ENCODE measurements at regions not wholly inside any gene's neighbourhood (a gene's known extent, or its start where the extent isn't known, plus 50 kb on each side); places are given as distances from the start of the nearest gene placed in this dataset.

DNA sequence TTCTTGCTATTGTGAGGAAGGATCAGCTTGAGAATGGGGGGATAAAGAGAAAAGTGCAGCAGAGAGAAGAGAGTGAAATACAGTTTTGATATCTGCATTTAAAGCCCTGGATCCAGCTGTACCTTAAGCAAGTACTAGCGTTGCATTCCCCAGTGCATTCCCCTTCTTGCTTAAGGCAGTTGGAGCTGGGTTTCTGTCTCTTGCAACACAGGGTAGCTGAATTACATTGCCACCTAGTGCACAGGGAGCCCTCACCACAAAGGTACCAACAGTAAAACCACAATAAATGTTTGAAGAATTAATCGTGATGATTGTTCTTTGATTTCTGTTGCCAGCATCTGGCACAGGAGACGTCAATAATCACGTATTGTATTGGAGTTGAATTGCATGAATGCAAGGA, 588.7 kb downstream of the RBFOX1 start:
- DNase-seq (ENCODE audit: low read depth in 1 of 2, low spot score in 1 of 2) (no peak), FAIRE-seq (no peak), ATAC-seq (no peak)
- TF ChIP-seq HDAC2 (IDR thresholded peaks at IDR 0.05) (no peak), RFX5 (IDR thresholded peaks at IDR 0.05) (no peak), RAD21 (conservative IDR thresholded peaks at IDR 0.05 in 1 of 2, IDR thresholded peaks at IDR 0.05 in 1 of 2) (no peak), BHLHE40 (IDR thresholded peaks at IDR 0.05; ENCODE audit: low read depth, low read length) (no peak), NFE2L2 (conservative IDR thresholded peaks at IDR 0.05; ENCODE audit: low read length) (no peak), SREBF2 (IDR thresholded peaks at IDR 0.05) (no peak), CHD4 (IDR thresholded peaks at IDR 0.05; ENCODE audit: borderline replicate concordance) (no peak), EHF (CRISPR knock-in tag; IDR thresholded peaks at IDR 0.05) (no peak)
- TF ChIP-seq, protein P1, sequence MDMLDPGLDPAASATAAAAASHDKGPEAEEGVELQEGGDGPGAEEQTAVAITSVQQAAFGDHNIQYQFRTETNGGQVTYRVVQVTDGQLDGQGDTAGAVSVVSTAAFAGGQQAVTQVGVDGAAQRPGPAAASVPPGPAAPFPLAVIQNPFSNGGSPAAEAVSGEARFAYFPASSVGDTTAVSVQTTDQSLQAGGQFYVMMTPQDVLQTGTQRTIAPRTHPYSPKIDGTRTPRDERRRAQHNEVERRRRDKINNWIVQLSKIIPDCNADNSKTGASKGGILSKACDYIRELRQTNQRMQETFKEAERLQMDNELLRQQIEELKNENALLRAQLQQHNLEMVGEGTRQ (IDR thresholded peaks at IDR 0.05) = no peak
- TF ChIP-seq, protein P2, sequence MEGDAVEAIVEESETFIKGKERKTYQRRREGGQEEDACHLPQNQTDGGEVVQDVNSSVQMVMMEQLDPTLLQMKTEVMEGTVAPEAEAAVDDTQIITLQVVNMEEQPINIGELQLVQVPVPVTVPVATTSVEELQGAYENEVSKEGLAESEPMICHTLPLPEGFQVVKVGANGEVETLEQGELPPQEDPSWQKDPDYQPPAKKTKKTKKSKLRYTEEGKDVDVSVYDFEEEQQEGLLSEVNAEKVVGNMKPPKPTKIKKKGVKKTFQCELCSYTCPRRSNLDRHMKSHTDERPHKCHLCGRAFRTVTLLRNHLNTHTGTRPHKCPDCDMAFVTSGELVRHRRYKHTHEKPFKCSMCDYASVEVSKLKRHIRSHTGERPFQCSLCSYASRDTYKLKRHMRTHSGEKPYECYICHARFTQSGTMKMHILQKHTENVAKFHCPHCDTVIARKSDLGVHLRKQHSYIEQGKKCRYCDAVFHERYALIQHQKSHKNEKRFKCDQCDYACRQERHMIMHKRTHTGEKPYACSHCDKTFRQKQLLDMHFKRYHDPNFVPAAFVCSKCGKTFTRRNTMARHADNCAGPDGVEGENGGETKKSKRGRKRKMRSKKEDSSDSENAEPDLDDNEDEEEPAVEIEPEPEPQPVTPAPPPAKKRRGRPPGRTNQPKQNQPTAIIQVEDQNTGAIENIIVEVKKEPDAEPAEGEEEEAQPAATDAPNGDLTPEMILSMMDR (IDR thresholded peaks at IDR 0.05) = no peak
- WGBS (ENCODE audit: missing lambda C conversion rate) = 4% methylated on average over 4 of the region's 4 CpGs
- ChIA-PET CTCF (no interaction called here), POLR2A (no interaction called here)
- Histone ChIP-seq H3K27ac (no peak overlapping the region), H3K4me1 (no peaks in the 10 kb centered on the region), H3K4me3 (no peak overlapping the region), H3K9me3 (no peaks in the 10 kb centered on the region), H3K4me2 (no peak overlapping the region)

DNA sequence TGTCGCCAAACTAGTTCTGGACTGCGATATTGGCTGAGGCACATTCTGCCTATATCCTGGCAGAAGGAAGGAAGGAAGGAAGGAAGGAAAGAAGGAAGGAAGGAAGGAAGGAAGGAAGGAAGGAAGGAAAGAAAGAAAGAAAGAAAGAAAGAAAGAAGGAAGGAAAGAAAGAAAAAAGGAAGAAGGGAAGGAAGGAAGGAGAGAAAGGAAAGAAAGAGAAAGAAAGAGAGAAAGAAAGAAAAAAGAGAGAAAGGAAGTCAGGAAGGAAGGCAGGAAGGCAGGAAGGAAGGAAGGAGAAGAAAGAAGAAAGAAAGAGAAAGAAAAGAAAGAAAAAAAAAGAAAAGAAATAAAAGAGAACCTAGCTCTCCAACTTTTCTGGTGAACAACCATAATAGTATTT, 587.1 kb downstream of the RBFOX1 start:
- Histone ChIP-seq H3K27ac (no peak overlapping the region), H3K4me3 (no peak overlapping the region), H3K4me2 (no peak overlapping the region), H3K9me3 (no peaks in the 10 kb centered on the region), H3K4me1 (no peaks in the 10 kb centered on the region)
- TF ChIP-seq RNF2 (IDR thresholded peaks at IDR 0.05; ENCODE audit: borderline replicate concordance, low read depth) = no peak
- TF ChIP-seq CBX8 (IDR thresholded peaks at IDR 0.05) = no peak
- no peak for TF ChIP-seq POLR2AphosphoS2 (conservative IDR thresholded peaks at IDR 0.05; ENCODE audit: low read length)
- no peak for TF ChIP-seq GATA3 (IDR thresholded peaks at IDR 0.05; ENCODE audit: borderline replicate concordance)
- TF ChIP-seq HOXA7 (CRISPR knock-in tag; IDR thresholded peaks at IDR 0.05) = no peak
- TF ChIP-seq, protein P3, sequence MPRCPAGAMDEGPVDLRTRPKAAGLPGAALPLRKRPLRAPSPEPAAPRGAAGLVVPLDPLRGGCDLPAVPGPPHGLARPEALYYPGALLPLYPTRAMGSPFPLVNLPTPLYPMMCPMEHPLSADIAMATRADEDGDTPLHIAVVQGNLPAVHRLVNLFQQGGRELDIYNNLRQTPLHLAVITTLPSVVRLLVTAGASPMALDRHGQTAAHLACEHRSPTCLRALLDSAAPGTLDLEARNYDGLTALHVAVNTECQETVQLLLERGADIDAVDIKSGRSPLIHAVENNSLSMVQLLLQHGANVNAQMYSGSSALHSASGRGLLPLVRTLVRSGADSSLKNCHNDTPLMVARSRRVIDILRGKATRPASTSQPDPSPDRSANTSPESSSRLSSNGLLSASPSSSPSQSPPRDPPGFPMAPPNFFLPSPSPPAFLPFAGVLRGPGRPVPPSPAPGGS (IDR thresholded peaks at IDR 0.05) = no peak
- no peak for TF ChIP-seq RARB (CRISPR knock-in tag; IDR thresholded peaks at IDR 0.05)
- no peak for TF ChIP-seq ZSCAN20 (CRISPR knock-in tag; IDR thresholded peaks at IDR 0.05)
- TF ChIP-seq, protein P1 (IDR thresholded peaks at IDR 0.05) = no peak
- TF ChIP-seq RAD21 (conservative IDR thresholded peaks at IDR 0.05 in 1 of 2, IDR thresholded peaks at IDR 0.05 in 1 of 2) = no peak
- TF ChIP-seq NFE2L2 (conservative IDR thresholded peaks at IDR 0.05; ENCODE audit: low read length) = no peak
- TF ChIP-seq TP53 (CRISPR knock-in tag; IDR thresholded peaks at IDR 0.05) = no peak
- no peak for TF ChIP-seq FOSL2 (IDR thresholded peaks at IDR 0.05)
- TF ChIP-seq FOSL2 (CRISPR knock-in tag; IDR thresholded peaks at IDR 0.05) = no peak
- TF ChIP-seq NPAS2 (CRISPR knock-in tag; IDR thresholded peaks at IDR 0.05; ENCODE audit: borderline replicate concordance) = no peak
- TF ChIP-seq NR3C1 (IDR thresholded peaks at IDR 0.05) = no peak
- TF ChIP-seq HOXB13 (CRISPR knock-in tag; IDR thresholded peaks at IDR 0.05; ENCODE audit: low read depth) = no peak
- POLR2A ChIA-PET = no interaction called here
- CTCF ChIA-PET = no interaction called here
- no peak for FAIRE-seq
- DNase-seq (ENCODE audit: low read depth in 1 of 2, low spot score in 1 of 2) = no peak
- no peak for ATAC-seq
- WGBS (ENCODE audit: missing lambda C conversion rate) = 22% methylated on average over 2 of the region's 2 CpGs

Data from A549 (cell line).